GM18517 (cell line): ENCODE measurements at regions not wholly inside any gene's neighbourhood (a gene's known extent, or its start where the extent isn't known, plus 50 kb on each side); places are given as distances from the start of the nearest gene placed in this dataset.
"Not testable (repeated sequence)": the region's sequence is repeated elsewhere in the genome, so short reads cannot be mapped to it uniquely, and the experiment has no call there.

Experiments
- ATAC-seq: cut with Tn5 transposase; IDR thresholded peaks from one replicate; pipeline ENCODE4 v1.9.1; 2021; ENCODE audit warnings: mild to moderate bottlenecking, moderate library complexity; ENCODE audit not compliant: unreplicated experiment

GRCh38 chr1:104288322-104288721, 538.6 kb downstream of the AMY1C start:
- ATAC-seq, result not testable (repeated sequence)

- ATAC-seq, result no peak
Observed at GRCh38 chr1:104291156-104291555, 541.5 kb downstream of the AMY1C start.

- ATAC-seq, result no peak
Observed at GRCh38 chr1:104294259-104294658, 544.6 kb downstream of the AMY1C start.

GRCh38 chr1:104295511-104295910, 545.8 kb downstream of the AMY1C start:
- no peak for ATAC-seq

GRCh38 chr1:104309673-104310072, 560.0 kb downstream of the AMY1C start:
- ATAC-seq, result no peak

- ATAC-seq, result no peak
Observed at GRCh38 chr1:104315823-104316222, 566.1 kb downstream of the AMY1C start.

- ATAC-seq, result no peak
Observed at GRCh38 chr1:104322131-104322530, 572.4 kb downstream of the AMY1C start.

GRCh38 chr1:104329278-104329677, 579.6 kb downstream of the AMY1C start:
- no peak for ATAC-seq

- no peak for ATAC-seq
Observed at GRCh38 chr1:104331763-104332162, 582.1 kb downstream of the AMY1C start.

- not testable (repeated sequence) for ATAC-seq
Observed at GRCh38 chr1:104337927-104338326, 588.2 kb downstream of the AMY1C start.

- ATAC-seq, result no peak
Observed at GRCh38 chr1:104341944-104342343, 592.2 kb downstream of the AMY1C start.

GRCh38 chr1:104348277-104348676, 598.6 kb downstream of the AMY1C start:
- ATAC-seq, result no peak

- no peak for ATAC-seq
Observed at GRCh38 chr1:104353580-104353979, 603.9 kb downstream of the AMY1C start.

GRCh38 chr1:104358086-104358485, 608.4 kb downstream of the AMY1C start:
- ATAC-seq, result no peak

- ATAC-seq, result no peak
Observed at GRCh38 chr1:104358621-104359020, 608.9 kb downstream of the AMY1C start.

- no peak for ATAC-seq
Observed at GRCh38 chr1:104378414-104378813, 628.7 kb downstream of the AMY1C start.

GRCh38 chr1:104380003-104380402, 630.3 kb downstream of the AMY1C start:
- no peak for ATAC-seq

- ATAC-seq, result no peak
Observed at GRCh38 chr1:104387716-104388508, 638.2 kb downstream of the AMY1C start.

GRCh38 chr1:104392552-104392951, 642.9 kb downstream of the AMY1C start:
- ATAC-seq, result no peak

- no peak for ATAC-seq
Observed at GRCh38 chr1:104402178-104402577, 652.5 kb downstream of the AMY1C start.

- ATAC-seq, result no peak
Observed at GRCh38 chr1:104403883-104404282, 654.2 kb downstream of the AMY1C start.

GRCh38 chr1:104406728-104407127, 657.0 kb downstream of the AMY1C start:
- no peak for ATAC-seq

- ATAC-seq, result no peak
Observed at GRCh38 chr1:104408268-104408667, 658.6 kb downstream of the AMY1C start.
